HG03460 (cell line): ENCODE measurements at regions not wholly inside any gene's neighbourhood (a gene's known extent, or its start where the extent isn't known, plus 50 kb on each side); places are given as distances from the start of the nearest gene placed in this dataset.
"Not testable (repeated sequence)": the region's sequence is repeated elsewhere in the genome, so short reads cannot be mapped to it uniquely, and the experiment has no call there.

ENCODE experiments used
- ATAC-seq: cut with Tn5 transposase; IDR thresholded peaks from one replicate; pipeline ENCODE4 v1.9.1; 2021; ENCODE audit not compliant: unreplicated experiment

GRCh38 chr2:16034975-16035746, 94.8 kb downstream of the MYCN start:
- ATAC-seq: no peak

DNA sequence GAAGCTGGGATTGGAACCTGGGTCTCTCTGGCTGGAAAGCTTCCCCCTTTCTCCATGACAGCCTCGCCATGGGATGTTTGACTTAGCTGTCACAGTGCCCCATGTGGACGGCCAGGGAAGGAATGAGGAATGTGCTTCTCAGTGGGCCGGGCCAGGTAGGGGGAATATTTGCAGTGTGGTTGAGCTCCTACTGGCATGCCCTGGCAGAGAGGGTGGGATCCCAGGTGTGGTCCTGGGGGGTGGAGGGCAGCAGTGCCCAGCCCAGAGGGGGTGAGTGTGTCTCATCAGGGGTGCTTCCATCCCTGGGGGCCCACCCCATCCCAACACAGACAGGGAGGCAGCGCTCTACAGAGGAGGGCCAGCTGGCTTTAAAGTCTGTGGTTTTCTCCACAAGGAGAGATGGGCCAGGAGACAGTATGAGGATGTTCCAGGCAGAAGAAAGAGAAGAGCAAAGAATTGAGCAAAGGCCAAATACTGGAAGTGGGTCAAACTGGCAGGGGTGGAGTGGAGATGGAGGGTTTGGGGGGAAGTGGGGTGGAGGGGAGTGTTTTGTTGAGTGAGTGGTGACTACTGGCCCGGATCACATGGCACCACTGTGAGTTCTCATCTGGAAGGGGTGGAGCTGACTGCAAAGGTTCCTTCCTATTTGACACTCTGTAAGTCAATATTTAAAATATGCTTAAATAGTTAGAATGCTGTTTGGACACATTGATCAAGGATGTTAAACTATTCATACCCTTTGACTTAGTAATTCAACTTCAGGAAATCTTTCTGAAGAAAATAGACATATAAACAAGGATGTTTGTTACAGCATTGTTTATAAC, 94.0 kb downstream of the MYCN start:
- ATAC-seq: no peak

DNA sequence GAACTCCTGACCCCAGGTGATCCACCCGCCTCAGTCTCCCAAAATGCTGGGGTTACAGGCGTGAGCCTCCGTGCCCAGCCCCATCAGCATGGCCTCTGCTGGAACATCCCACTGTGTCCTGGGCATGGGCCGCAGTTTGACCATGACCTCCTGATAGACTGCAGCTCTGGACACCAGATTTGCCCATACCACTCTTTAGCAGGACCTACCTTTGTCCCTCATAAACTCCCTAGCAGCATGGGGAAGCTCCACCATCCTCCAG, 92.6 kb downstream of the MYCN start:
- ATAC-seq: no peak

- no peak for ATAC-seq
Observed at GRCh38 chr2:16032282-16033031, 92.1 kb downstream of the MYCN start.

DNA sequence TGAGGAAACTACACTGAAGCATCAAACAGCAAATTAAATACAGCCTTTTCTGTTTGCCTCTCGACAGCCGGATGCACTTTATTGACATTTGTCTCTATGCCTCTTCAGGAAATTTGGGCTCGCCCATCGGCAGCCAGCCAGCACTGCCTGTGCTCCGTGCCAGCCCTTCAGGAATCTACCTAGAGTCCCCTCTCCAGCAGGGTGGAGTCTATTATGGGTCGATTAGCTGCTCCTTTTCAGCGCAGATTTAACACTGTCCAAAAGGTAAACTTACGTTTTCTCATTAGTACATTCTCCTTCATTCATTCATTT, 91.5 kb downstream of the MYCN start:
- no peak for ATAC-seq

DNA sequence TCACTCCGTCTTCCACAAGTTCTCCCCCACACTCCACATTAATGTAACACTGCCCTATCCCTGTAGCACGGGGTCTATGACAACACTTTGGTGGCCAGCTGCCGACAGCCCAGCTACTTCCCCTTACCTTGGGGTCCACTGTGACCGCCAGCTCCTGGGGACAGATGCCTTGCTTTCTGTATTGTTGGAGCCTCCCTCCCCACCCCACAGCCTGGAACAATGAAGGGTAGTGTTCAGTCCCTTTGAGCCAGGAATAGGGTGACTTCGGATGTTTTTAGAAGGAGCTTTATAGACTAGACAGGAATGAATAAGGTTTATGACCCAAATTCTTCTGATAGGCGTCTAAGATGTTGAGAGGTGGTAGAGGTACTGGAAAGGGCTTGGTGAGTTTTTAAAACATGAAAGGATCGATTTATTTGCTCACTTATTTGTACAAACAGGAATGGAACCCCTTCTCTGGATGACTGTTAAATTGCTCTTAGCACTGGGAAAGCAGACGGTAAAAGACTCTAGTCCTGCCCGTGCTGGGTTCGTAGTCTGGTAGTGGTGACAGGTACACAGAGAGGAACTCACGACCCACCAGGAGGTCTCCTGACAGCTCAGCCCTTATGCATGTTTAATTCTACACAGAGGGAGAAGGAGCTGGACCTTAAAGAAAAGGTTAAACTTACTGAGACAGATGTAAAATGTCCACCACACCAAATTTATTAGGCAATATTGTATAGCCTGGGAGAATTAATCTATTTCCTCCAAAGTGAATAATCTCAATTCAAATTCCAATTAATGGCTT, 90.9 kb downstream of the MYCN start:
- ATAC-seq: no peak

DNA sequence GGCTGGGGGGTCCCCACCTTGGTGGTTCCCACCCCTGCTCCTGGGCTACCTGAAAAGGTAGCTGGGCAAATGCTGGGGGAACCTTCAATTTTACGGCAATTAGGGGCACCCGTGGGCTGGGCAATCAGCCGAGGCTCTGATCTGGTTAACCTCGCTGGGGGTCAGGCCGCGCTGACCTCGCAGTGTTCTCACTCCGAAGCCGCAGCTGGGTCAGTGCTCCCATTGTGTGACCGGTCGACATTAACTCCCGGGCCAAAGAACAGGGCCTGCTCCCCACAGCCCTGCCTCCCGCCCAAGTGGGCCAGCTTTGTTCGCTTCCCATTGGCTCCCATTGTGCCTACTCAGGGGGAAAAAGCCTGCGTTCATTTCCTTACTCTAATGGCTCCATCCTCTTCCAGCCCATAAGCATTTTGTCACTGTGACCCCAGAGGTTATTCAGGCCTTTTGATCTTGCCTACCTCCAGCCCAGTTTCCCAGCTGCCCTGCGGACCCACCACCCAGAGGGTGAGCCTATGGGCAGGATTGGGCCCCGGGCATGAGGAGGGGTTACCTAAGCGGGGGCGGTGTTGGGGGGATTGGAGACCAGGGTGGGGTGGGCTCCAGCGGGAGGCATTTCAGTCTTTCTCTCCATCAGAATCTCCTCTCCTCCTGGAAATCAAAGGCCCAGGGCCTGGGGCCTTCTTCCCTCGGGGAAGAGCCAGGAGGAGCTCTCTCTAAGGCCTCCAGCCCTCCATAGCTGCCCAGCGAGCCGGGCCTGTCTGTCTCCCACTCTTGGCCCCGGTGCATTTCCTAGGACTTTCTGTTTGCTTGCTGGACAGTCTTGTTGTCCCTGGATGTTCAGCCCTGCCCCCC, 90.1 kb downstream of the MYCN start:
- no peak for ATAC-seq

GRCh38 chr2:16028644-16029043, 88.3 kb downstream of the MYCN start:
- ATAC-seq: no peak

- no peak for ATAC-seq
Observed at GRCh38 chr2:16026816-16027501, 86.6 kb downstream of the MYCN start.

DNA sequence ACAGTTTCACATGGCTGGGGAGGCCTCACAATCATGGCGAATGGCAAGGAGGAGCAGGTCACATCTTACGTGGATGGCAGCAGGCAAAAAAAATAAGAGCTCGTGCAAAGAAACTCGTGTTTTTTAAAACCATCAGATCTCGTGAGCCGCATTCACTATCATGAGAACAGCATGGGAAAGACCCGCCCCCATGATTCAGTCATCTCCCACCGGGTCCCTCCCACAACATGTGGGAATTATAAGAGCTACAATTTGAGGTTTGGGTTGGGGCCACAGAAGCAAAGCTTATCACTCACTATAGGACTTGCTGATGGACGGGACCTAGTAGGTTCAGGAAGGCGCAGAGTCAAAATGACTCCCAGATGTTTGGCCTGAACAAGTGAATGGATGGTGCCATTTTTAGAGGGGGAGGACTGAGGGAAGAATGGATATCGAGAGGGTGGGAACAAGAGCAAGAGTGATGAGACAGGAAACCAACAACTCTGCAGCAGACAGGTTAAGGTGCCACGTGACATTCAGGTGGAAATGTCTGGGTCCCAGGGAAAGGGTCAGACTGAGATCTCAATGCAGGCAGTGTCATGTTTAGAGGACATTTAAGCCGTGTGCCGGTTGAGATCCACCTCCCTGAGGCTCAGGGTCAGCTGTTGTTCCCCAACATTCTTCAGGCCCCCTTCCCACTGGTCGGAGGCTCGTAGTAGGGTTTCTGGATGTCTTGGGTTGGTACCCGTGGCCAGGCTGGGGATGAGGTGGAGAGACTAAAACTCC, 85.7 kb downstream of the MYCN start:
- no peak for ATAC-seq

GRCh38 chr2:16025211-16025875, 85.0 kb downstream of the MYCN start:
- no peak for ATAC-seq

DNA sequence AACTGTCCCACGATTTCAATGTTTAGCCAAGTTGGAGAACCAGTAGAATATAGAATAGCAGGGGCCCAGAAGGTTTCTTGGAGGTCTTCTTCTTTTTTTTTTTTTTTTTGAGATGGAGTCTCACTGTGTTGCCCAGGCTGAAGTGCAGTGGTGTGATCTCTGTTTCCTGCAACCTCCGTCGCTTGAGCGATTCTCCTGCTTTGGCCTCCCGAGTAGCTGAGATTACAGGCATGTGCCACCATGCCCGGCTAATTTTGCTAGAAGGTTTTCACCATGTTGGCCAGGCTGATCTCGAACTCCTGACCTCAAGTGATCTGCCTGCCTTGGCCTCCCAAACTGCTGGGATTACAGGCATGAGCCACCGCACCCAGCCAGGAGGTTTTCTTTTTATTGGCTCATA, 84.3 kb downstream of the MYCN start:
- not testable (repeated sequence) for ATAC-seq

GRCh38 chr2:16023506-16024360, 83.4 kb downstream of the MYCN start:
- ATAC-seq: no peak

DNA sequence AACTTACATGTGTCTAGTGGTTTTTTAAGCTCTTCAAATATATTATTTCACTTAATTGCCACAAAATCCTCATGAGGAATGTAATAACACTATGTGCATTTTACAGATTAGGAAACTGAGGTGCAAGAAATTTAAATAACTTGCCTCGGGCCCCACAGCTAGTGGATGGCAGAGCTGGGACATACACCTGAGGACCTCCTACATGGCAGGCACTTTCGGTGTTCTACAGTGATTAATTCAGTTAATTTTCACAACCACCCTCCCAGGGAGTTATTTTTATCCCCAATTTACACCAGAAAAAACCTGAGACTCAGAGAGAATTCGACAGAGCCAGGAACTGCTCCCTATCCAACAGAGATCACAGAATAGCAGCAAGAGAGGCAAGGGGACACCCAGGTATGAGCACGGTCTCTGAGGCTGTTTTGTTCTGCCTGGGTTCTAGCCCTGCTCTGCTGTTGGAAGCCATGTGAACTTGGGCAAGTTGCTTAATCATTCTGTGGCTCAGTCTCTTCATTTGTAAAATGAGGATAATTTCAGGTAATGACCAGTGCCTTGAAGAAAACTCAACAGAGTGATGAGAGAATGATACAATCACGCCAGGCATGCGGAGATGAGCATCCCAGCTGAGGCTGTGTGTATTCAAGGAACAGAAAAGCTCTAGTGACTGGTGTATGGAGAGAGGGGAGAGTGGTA, 82.3 kb downstream of the MYCN start:
- ATAC-seq: no peak

- ATAC-seq: no peak
Observed at GRCh38 chr2:16021611-16022363, 81.4 kb downstream of the MYCN start.

DNA sequence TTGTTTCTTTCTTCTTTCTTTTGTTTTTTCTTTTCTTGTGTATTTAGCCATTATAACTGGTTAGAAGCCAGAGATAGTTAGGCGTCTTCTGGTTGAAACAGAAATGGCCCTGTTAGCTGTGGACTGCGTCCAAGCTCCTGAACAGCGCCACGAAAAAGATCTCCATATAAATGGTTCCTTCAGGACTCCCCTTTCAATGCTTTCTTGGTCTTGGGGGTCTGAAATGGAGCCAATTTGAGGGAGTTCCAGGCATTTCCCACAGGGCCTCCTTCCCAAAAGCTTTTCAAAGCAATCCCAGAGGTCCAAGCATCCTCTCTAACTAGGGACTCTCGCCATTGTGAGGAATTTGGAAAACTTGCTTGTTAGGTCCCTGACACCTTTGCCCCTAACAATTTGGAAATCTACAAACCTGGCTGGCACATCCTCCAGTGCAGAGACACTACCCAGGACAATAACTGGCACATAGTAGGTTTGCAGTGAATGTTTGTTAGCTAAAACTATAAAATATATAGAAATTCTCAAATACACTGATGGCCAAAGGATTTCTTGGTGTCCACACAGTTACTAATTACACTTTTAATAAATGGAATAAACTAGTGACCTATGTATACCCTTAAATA, 80.1 kb downstream of the MYCN start:
- ATAC-seq: no peak
